GM23338 (cell line): ENCODE measurements at regions not wholly inside any gene's neighbourhood (a gene's known extent, or its start where the extent isn't known, plus 50 kb on each side); places are given as distances from the start of the nearest gene placed in this dataset.

ENCODE experiments used
- ATAC-seq: fragments of 200-7000 bp; cut with Tn5 transposase; 3 replicates; pipeline ENCODE4 v1.9.1; 2020
- DNase-seq: peaks from one replicate; pipeline ENCODE4 v3.0.0-alpha.2; 2015; ENCODE audit warnings: low spot score
- H2AFZ ChIP-seq: fragments of 200-600 bp; sonication (generic); 2 replicates; pipeline ENCODE4 v1.8.0; 2016; ENCODE audit warnings: antibody characterized with exemption, mild to moderate bottlenecking, moderate library complexity
- H3F3A ChIP-seq: fragments of 200-600 bp; sonication (generic); replicated peaks from 2 replicates; pipeline ENCODE4 v1.8.0; 2017; ENCODE audit warnings: antibody characterized with exemption, mixed run types, low read depth
- H3K27ac ChIP-seq: fragments of 200-600 bp; sonication (generic); 2 replicates; pipeline ENCODE4 v1.6.1; 2016; ENCODE audit warnings: low read depth
- H3K27me3 ChIP-seq: fragments of 200-600 bp; sonication (generic); 2 replicates; pipeline ENCODE4 v1.8.0; 2016; ENCODE audit warnings: mild to moderate bottlenecking, mixed run types, moderate library complexity; ENCODE audit not compliant: insufficient read depth
- H3K36me3 ChIP-seq: fragments of 200-600 bp; sonication (generic); 2 replicates; pipeline ENCODE4 v1.8.0; 2016; ENCODE audit warnings: mild to moderate bottlenecking; ENCODE audit not compliant: insufficient read depth
- H3K4me1 ChIP-seq: fragments of 200-600 bp; sonication (generic); 2 replicates; pipeline ENCODE4 v1.8.0; 2016; ENCODE audit warnings: mild to moderate bottlenecking, moderate library complexity; ENCODE audit not compliant: insufficient read depth
- H3K4me2 ChIP-seq: fragments of 200-600 bp; sonication (generic); 2 replicates; pipeline ENCODE4 v1.7.1; 2017; ENCODE audit warnings: mixed run types
- H3K4me3 ChIP-seq: fragments of 200-600 bp; sonication (generic); 2 replicates; pipeline ENCODE4 v1.6.1; 2016; ENCODE audit warnings: mixed run types
- H3K79me2 ChIP-seq: fragments of 200-600 bp; sonication (generic); replicated peaks from 2 replicates; pipeline ENCODE4 v1.8.0; 2017; ENCODE audit warnings: mild to moderate bottlenecking; ENCODE audit not compliant: insufficient read depth
- H3K9me2 ChIP-seq: fragments of 200-600 bp; sonication (generic); 2 replicates; pipeline ENCODE4 v1.8.0; 2017; ENCODE audit not compliant: insufficient read depth
- H4K20me1 ChIP-seq: fragments of 200-600 bp; sonication (generic); replicated peaks from 2 replicates; pipeline ENCODE4 v1.8.0; 2017; ENCODE audit warnings: mild to moderate bottlenecking; ENCODE audit not compliant: insufficient read depth
- H3K27ac Mint-ChIP-seq: 2 replicates; pipeline ENCODE4 v1.8.0; 2020; ENCODE audit warnings: inconsistent platforms, mild to moderate bottlenecking, moderate library complexity, mixed read lengths
- H3K27me3 Mint-ChIP-seq: 3 replicates; pipeline ENCODE4 v1.8.0; 2022; ENCODE audit warnings: low read depth, mild to moderate bottlenecking, moderate library complexity, mixed read lengths, inconsistent platforms; ENCODE audit not compliant: insufficient read depth, poor library complexity
- H3K36me3 Mint-ChIP-seq: 3 replicates; pipeline ENCODE4 v1.8.0; 2021; ENCODE audit warnings: low read depth, mild to moderate bottlenecking, inconsistent platforms, moderate library complexity, mixed read lengths
- H3K4me1 Mint-ChIP-seq: 3 replicates; pipeline ENCODE4 v1.8.0; 2020; ENCODE audit warnings: mild to moderate bottlenecking, inconsistent platforms, mixed read lengths
- H3K4me3 Mint-ChIP-seq: 3 replicates; pipeline ENCODE4 v1.8.0; 2021; ENCODE audit warnings: moderate library complexity, mild to moderate bottlenecking, inconsistent platforms, mixed read lengths
- H3K9me3 Mint-ChIP-seq: 3 replicates; pipeline ENCODE4 v1.8.0; 2020; ENCODE audit warnings: moderate library complexity, mild to moderate bottlenecking, inconsistent platforms, mixed read lengths
- CREB1 ChIP-seq: fragments of 250-450 bp; sonication (Bioruptor Pico); IDR thresholded peaks from 2 replicates; pipeline ENCODE4 v1.5.0; 2020; ENCODE audit warnings: low read depth, mild to moderate bottlenecking, moderate library complexity
- CTCF ChIP-seq, 2 experiments: fragments of 200-600 bp in 1 of 2; sonication (generic) in 1 of 2; conservative IDR thresholded peaks; 2 replicates each; pipeline versions ENCODE4 v1.5.1 to v1.6.1; 2016 to 2017; ENCODE audit warnings: antibody characterized with exemption in 2 of 2, low read depth in 2 of 2, mild to moderate bottlenecking in 2 of 2, moderate library complexity in 1 of 2
- ETS1 ChIP-seq: IDR thresholded peaks from 2 replicates; pipeline ENCODE4 v1.6.1; 2016; ENCODE audit warnings: antibody characterized with exemption
- JUNB ChIP-seq: IDR thresholded peaks from one replicate; pipeline ENCODE4 v1.6.1; 2016; ENCODE audit warnings: antibody characterized with exemption; ENCODE audit not compliant: unreplicated experiment
- POLR2AphosphoS5 ChIP-seq: IDR thresholded peaks from 2 replicates; pipeline ENCODE4 v1.6.1; 2016; ENCODE audit warnings: antibody characterized with exemption, low read depth
- STAT1 ChIP-seq: IDR thresholded peaks from one replicate; pipeline ENCODE4 v1.6.1; 2016; ENCODE audit warnings: antibody characterized with exemption; ENCODE audit not compliant: unreplicated experiment
- ZNF114 ChIP-seq: fragments of 250-450 bp; sonication (Bioruptor Pico); IDR thresholded peaks from 2 replicates; pipeline ENCODE4 v1.5.0; 2020; ENCODE audit warnings: mild to moderate bottlenecking, moderate library complexity
- TF ChIP-seq, protein P1 (sequence below): fragments of 250-450 bp; sonication (Bioruptor Pico); IDR thresholded peaks from 2 replicates; pipeline ENCODE4 v1.5.0; 2020; ENCODE audit warnings: mild to moderate bottlenecking, moderate library complexity

- no peaks in the 10 kb centered on the region; the same call in 1 of the 3 replicates for H3K4me1 Mint-ChIP-seq
- no peaks in the 10 kb centered on the region for H3K9me3 Mint-ChIP-seq
- no peak overlapping the region for H2AFZ ChIP-seq
Measured at GRCh38 chr9:10930081-10930480, 317.3 kb upstream of the PTPRD start.

More at GRCh38 chr9:10930081-10930480, 317.3 kb upstream of the PTPRD start:
- TF ChIP-seq POLR2AphosphoS5 (no peak), CTCF (conservative IDR thresholded peaks at IDR 0.05; ENCODE audit: low read depth in 2 of 2) (no peak), ETS1 (no peak), CREB1 (no peak), ZNF114 (CRISPR knock-in tag) (no peak), STAT1 (no peak), JUNB (no peak)
- TF ChIP-seq, protein P1, sequence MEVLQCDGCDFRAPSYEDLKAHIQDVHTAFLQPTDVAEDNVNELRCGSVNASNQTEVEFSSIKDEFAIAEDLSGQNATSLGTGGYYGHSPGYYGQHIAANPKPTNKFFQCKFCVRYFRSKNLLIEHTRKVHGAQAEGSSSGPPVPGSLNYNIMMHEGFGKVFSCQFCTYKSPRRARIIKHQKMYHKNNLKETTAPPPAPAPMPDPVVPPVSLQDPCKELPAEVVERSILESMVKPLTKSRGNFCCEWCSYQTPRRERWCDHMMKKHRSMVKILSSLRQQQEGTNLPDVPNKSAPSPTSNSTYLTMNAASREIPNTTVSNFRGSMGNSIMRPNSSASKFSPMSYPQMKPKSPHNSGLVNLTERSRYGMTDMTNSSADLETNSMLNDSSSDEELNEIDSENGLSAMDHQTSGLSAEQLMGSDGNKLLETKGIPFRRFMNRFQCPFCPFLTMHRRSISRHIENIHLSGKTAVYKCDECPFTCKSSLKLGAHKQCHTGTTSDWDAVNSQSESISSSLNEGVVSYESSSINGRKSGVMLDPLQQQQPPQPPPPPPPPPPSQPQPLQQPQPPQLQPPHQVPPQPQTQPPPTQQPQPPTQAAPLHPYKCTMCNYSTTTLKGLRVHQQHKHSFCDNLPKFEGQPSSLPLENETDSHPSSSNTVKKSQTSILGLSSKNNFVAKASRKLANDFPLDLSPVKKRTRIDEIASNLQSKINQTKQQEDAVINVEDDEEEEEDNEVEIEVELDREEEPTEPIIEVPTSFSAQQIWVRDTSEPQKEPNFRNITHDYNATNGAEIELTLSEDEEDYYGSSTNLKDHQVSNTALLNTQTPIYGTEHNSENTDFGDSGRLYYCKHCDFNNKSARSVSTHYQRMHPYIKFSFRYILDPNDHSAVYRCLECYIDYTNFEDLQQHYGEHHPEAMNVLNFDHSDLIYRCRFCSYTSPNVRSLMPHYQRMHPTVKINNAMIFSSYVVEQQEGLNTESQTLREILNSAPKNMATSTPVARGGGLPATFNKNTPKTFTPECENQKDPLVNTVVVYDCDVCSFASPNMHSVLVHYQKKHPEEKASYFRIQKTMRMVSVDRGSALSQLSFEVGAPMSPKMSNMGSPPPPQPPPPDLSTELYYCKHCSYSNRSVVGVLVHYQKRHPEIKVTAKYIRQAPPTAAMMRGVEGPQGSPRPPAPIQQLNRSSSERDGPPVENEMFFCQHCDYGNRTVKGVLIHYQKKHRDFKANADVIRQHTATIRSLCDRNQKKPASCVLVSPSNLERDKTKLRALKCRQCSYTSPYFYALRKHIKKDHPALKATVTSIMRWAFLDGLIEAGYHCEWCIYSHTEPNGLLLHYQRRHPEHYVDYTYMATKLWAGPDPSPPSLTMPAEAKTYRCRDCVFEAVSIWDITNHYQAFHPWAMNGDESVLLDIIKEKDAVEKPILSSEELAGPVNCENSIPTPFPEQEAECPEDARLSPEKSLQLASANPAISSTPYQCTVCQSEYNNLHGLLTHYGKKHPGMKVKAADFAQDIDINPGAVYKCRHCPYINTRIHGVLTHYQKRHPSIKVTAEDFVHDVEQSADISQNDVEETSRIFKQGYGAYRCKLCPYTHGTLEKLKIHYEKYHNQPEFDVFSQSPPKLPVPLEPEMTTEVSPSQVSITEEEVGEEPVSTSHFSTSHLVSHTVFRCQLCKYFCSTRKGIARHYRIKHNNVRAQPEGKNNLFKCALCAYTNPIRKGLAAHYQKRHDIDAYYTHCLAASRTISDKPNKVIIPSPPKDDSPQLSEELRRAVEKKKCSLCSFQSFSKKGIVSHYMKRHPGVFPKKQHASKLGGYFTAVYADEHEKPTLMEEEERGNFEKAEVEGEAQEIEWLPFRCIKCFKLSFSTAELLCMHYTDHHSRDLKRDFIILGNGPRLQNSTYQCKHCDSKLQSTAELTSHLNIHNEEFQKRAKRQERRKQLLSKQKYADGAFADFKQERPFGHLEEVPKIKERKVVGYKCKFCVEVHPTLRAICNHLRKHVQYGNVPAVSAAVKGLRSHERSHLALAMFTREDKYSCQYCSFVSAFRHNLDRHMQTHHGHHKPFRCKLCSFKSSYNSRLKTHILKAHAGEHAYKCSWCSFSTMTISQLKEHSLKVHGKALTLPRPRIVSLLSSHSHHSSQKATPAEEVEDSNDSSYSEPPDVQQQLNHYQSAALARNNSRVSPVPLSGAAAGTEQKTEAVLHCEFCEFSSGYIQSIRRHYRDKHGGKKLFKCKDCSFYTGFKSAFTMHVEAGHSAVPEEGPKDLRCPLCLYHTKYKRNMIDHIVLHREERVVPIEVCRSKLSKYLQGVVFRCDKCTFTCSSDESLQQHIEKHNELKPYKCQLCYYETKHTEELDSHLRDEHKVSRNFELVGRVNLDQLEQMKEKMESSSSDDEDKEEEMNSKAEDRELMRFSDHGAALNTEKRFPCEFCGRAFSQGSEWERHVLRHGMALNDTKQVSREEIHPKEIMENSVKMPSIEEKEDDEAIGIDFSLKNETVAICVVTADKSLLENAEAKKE = no peak
- Mint-ChIP-seq H3K36me3 (no peaks in the 10 kb centered on the region), H3K27ac (no peak overlapping the region), H3K27me3 (no peaks in the 10 kb centered on the region), H3K4me3 (no peak overlapping the region)
- no peaks in the 10 kb centered on the region for H3K27me3 ChIP-seq
- H3K4me2 ChIP-seq = no peak overlapping the region
- H4K20me1 ChIP-seq = no peaks in the 10 kb centered on the region
- DNase-seq (no peak), ATAC-seq (no peak)
- no peak overlapping the region for H3K27ac ChIP-seq
- no peaks in the 10 kb centered on the region for H3K36me3 ChIP-seq
- no peaks in the 10 kb centered on the region for H3F3A ChIP-seq
- no peaks in the 10 kb centered on the region for H3K9me2 ChIP-seq
- no peaks in the 10 kb centered on the region for H3K4me1 ChIP-seq
- no peak overlapping the region for H3K4me3 ChIP-seq
- H3K79me2 ChIP-seq = no peaks in the 10 kb centered on the region
